Activated CD8-positive, alpha-beta memory T cell treated with anti-CD3 and anti-CD28 coated beads for 48 hours (primary cell): ENCODE measurements at regions not wholly inside any gene's neighbourhood (a gene's known extent, or its start where the extent isn't known, plus 50 kb on each side); places are given as distances from the start of the nearest gene placed in this dataset.
"Not testable (repeated sequence)": the region's sequence is repeated elsewhere in the genome, so short reads cannot be mapped to it uniquely, and the experiment has no call there.

Experiments
- DNase-seq, 3 experiments: peaks; one replicate each; pipeline ENCODE4 v3.0.0-alpha.2; 2020; ENCODE audit warnings: low read depth in 2 of 3, low spot score in 2 of 3

DNA sequence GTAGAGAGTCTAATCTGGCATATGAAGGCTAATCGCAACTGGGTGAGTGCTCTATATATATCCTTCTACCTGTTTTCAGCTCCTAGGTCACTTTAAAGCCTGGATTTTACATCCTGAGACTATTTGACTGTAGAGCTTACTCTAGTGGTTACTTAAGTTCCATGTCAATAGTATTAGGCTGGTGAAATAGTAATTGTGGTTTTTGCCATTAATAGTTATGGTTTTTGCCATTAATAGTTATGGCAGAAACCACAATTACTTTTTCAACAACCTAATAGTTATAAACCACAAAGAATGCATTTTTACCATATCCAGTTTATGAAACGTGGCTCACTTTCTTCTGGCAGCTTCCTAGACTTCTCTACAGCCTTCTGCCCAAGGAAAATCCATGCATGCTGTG is 263.1 kb upstream of the KIAA1217 start:
- no peak for DNase-seq

GRCh38 chr10:23951841-23952240 is 257.1 kb upstream of the KIAA1217 start:
- no peak for DNase-seq

- DNase-seq: no peak
Observed at GRCh38 chr10:23955456-23956225, 253.3 kb upstream of the KIAA1217 start.

DNA sequence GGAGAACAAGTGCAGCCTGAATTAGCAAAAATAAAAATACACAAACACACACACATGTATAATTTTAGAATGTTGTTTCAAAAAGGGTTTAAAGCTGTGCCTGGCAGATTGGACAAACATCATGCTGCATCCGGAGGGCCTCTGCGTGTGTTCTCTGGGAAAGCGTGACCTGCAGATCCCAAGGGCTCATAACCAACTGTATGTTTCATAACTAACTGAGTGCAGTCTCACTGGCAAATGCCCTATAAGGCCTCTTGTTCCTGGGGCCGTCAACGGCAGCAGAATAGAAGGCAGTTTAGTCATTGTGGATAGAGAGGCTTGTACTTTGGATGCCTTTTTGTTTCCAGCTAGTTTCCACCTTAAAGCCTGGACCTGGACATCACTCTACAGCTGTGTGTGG is 243.8 kb upstream of the KIAA1217 start:
- no peak for DNase-seq

GRCh38 chr10:23965880-23966279 is 243.1 kb upstream of the KIAA1217 start:
- no peak for DNase-seq

DNA sequence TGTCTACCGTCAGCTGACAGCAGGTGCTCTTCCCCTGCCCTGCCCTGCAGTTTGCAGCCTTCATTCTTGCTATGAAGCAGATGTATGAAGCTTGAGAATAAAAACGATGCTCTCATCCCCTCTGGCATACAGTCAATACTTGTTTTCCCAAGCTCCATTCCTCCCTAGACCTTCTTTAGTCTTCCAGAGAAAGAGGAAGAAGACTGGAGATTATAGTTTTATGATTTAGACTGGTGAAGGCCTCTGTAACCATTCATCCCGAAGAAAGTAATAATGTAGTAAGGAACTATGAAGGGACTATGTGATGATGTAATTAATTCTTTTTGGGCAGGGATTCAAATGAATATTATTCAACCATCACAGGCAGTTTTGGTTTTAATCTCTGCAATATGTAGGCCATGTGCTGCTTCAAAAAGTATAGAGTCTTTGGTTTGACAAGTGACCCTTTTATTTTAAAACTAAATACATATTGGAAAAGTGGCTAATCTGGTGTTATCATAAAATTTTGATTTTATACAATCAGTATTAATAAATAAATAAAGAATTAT is 242.4 kb upstream of the KIAA1217 start:
- no peak for DNase-seq

DNA sequence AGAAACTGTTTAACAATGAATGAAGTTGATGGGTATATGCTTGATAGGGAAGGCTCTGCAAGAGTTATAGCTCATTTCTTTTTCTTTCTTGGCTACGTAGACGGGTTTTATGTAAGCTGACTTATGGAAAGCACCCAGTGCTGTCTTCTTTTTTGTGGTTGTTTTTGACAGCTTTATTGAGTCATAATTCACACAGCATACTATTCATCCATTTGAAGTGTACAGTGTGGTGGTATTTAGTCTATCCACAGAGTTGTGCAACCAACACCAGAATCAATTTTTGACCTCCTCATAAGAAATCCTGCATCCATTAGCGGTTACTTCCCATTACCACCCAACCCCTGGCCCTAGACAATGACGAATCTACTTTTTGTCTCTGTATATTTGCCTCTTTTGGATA is 240.6 kb upstream of the KIAA1217 start:
- DNase-seq: no peak

DNA sequence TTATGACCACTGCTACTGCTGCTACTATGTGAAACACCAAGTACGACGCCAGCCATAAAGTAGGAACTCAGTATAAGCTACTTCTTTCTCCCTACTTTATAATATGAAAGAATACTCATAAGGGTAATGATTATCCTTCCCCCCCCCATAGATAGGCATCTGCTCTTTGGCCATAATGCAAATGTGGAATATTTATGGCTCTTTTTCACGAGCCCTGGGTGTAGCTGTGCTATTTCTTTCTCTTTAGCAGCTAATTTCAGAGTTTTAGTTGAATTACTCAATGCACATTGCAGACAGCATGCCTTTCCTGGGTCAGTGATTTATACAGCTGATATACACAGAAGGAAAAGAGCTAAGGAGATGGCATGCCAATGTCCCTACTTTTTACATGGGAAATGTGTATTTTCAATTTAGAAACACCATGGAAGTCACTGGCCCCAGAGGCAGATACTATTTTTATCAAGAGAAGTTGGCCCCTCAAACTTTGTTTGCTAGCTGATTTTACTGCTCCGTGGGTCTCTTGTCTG is 234.1 kb upstream of the KIAA1217 start:
- no peak for DNase-seq

GRCh38 chr10:23975431-23975830 is 233.5 kb upstream of the KIAA1217 start:
- no peak for DNase-seq

DNA sequence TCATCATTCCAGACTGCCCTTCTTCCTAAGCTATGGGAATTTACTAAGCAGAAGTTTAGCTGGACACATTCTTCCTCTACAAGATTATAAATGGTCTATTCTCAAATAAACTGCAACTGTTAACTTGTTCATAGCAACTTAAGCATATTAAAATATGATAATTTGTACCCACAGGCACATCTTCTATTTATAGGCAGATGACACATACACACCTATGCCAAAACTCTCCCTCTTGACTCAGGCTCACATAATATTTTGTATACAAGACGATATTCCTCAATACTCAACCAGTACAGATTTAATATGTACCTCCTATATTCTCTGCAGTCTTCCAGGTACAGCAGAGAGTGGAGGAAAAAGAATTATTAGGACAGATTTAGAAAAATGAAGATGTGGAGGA is 232.7 kb upstream of the KIAA1217 start:
- no peak for DNase-seq

DNA sequence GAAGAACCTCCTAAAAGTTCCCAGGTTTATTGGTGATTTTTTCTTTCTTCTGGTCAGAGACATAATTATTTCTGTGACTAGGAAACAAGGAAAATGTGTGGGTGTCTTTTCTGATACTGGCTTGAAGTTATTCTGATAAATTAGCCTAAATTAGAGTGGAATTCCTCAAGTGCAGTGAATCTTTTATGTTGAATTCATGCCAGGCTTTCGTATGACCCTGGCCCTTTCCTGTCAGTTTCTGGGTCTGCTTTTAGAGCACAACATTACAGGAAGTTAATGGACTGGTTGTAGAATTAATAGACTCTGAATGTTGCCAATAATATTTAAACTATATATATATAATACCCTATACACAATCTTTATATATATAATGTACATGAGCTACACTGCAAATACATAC is 230.6 kb upstream of the KIAA1217 start:
- no peak for DNase-seq

DNA sequence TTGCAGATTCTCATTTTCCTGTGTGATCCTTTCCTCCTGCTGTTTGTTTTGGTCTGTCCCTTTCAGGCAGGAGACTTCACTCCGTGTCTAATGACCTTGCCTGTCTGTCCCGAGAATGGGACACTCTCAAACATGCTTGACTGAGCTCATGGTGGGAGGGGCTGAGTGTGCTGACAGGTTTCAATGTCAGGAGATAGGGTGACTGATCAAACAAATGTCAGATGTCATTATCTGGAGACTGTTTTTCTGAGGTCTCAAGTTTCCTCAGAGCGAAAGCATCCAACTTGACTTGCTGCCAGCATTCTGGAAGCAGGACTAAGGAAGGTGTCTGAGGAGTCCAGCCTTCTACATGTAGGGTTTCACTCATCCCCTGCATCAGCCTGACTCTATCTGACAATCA is 228.8 kb upstream of the KIAA1217 start:
- DNase-seq: no peak

DNA sequence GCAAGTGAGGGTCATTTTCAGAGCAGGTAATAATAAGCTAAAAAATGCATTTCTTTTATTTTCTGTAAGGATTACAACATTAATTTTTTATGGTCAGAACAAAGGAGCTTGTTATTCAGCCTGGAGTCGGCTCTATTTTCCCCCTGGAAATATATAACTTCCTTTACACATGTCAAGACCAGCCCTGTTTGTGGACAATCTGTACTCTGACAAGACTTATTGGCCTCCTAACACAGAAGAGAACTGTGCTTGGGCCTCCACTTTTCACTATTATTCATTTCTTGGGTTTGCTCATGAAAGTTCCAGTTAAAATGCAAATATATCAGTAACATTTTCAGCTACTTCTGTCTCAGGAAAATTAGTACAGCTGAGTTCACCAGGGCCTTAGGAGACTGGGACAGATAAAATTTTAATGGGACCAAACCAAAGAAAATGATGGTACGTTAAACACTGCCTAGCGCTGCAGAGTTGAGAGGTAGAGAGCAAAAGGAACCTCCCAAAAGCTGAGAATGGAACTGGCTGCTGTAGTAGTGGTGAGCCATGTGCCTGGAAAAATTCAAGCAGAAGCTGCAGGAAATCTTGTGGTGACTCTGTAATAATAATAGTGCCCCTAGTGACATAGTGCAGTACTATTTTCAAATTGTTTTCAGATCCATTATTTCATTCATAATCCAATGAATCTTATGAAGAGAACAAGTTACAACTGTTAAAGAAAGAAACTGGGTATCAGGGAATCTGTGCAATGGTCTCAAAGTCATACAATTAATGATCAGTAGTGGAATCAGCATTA is 227.2 kb upstream of the KIAA1217 start:
- no peak for DNase-seq

DNA sequence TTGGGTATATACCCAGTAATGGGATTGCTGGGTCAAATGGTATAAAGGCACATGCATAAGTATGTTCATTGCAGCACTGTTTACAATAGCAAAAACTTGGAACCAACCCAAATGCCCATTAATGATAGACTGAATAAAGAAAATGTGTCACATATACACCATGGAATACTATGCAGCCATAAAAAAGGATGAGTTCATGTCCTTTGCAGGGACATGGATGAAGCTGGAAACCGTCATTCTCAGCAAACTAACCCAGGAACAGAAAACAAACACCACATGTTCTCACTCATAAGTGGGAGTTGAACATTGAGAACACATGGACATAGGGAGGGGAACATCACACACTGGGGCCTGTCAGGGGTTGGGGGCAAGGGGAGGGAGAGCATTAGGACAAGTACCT is 224.5 kb upstream of the KIAA1217 start:
- not testable (repeated sequence) for DNase-seq

DNA sequence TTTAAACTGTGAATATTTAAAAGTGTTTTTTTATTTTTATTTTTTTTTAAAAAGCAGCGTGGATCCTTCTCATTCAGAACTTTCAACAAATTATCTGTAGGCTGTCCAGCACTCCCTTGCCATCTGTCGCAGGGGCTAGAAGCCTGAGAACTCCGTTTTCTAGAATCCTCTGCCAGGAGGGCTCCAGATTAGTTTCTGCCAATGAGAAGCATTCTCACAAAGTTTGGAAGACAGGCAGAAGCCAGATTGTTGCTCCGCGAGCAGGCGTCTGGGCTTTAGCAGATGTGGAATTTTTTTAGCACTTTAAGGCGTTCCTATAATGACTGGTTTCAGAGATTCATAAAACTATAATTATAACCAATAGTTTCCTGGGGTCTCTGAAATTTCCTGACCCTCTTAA is 220.9 kb upstream of the KIAA1217 start:
- DNase-seq: no peak

- DNase-seq: peak in 1 of 3 experiments; percentile 8
Observed at GRCh38 chr10:23994459-23995046, 214.4 kb upstream of the KIAA1217 start.

DNA sequence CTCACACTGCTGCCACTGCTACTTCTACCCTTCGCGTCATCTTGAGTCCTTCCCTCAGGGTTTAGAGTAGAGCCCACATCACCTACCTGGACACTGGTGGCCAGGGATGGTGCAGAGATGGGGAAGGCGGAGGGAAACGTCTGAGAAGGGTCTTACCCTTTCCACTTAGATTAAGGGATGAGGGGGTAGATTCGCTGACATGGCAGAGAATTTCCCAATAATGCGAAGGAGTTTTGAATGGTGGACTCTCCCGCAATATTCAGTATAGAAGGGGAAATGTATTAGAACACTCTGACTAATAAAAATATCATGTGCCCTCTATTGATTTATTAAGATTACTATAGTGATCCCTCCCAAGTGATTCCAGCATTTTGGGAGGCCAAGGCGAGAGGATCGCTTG is 209.5 kb upstream of the KIAA1217 start:
- no peak for DNase-seq

- DNase-seq: no peak
Observed at GRCh38 chr10:24000271-24000813, 208.6 kb upstream of the KIAA1217 start.

GRCh38 chr10:24006741-24007140 is 202.2 kb upstream of the KIAA1217 start:
- no peak for DNase-seq

- DNase-seq: no peak
Observed at GRCh38 chr10:24007359-24007758, 201.6 kb upstream of the KIAA1217 start.
